GM21360 (cell line): ENCODE measurements at regions not wholly inside any gene's neighbourhood (a gene's known extent, or its start where the extent isn't known, plus 50 kb on each side); places are given as distances from the start of the nearest gene placed in this dataset.

Source experiments
- ATAC-seq: cut with Tn5 transposase; IDR thresholded peaks from one replicate; pipeline ENCODE4 v1.9.1; 2021; ENCODE audit warnings: mild to moderate bottlenecking, moderate library complexity; ENCODE audit not compliant: unreplicated experiment

DNA sequence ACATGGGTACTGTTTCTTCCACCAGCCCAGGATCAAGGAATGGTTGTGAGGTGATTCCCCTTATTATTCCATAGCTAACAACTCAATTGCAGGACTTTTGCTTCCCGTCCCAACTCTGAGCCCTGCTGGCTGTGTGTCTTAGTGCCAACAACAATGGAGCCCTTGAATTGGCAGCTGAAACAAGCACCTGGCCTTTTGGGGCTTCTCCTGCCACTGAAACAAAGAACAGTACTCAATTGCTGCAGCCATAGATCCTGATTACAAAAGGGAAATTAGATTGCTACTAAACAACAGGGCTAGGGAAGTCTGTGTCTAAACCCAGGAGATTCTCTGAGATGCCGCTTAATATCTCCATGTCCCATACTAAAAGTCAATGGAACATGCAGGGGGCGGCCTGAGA lies 61.3 kb upstream of the CARMIL1 start:
- ATAC-seq, result no peak

DNA sequence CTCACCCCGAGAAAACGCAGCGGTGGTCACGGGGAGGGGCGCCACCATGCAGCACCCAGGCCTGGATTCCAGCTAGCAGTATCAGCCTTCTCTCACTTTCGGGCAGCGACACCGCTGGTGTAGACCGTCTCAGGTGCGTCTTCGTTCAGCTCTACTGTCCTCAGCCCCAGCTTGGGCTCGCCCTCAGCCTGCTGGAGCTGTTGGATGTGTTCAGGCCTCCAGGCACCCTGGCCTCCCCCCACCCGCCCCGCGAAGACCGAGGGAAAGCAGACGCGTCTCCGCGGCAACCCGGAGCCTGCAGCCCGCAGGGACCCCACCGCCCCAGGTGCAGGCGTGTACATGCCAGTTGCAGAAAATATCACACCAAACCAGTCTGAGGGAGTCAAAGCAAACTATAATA lies 60.8 kb upstream of the CARMIL1 start:
- no peak for ATAC-seq

DNA sequence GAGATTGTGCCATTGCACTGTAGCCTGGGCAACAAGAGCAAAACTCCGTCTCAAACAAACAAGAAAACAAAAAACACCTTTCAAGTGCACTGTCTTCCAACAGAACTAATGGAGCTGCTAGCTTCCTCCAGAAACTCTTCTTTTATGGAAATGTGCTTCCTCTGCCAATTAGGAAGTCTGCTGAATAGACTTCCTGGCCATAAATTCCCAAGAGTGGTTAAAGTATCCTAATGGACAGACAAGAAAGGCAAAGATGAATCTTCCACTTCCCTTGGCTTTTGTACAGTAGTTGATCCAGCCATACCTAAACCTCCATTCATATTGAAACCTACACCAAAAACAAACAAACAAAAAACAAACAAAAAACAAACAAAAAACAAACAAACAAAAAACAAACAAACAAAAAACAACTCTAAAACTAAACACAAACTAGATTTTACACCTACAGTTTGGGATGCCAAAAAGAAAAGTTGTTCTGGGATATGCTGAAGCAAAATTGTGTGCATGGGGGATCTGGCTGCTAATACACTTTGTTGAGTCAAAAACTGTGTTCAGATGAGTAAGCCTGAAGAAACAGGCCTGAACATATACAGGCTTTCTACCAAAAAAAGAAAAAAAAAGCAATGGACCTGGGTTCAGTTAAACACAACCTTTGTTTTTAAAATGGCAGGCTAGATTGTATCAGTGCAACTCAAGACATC lies 59.8 kb upstream of the CARMIL1 start:
- no peak for ATAC-seq

DNA sequence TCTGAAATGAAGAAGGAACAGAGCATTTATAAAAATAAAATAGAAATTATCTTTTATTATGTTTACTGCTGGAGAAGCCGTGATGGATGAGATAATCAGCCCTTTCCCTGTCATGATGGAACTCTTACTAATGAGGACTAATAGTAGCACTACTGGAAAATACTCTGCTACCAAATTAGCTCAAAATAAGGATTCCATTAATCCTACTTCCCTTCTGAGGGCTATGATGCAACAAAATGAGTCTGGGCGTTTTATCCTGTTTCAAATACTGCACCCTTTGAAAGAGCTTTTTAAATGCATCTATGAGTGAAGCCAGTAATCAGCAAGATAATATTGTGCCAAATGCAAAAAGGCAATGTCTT lies 59.3 kb upstream of the CARMIL1 start:
- no peak for ATAC-seq

DNA sequence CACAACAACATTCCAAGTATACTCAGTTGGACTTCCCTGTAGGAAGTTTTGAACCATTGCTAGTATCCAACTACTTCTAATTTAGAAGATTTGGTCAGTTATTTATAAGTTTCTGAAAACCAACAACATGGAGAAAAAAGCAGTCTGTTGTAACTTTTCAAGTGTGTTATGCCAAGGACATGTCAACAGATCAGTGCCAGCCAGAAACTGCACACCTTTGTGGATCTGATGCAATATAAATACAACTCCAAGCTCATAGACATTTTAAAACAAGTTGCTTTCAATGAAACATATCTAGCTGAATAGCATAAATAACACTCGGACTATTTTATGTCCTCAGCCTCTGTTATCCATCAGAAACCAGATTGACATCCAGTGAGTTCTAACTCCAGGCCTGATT lies 58.3 kb upstream of the CARMIL1 start:
- ATAC-seq, result no peak

DNA sequence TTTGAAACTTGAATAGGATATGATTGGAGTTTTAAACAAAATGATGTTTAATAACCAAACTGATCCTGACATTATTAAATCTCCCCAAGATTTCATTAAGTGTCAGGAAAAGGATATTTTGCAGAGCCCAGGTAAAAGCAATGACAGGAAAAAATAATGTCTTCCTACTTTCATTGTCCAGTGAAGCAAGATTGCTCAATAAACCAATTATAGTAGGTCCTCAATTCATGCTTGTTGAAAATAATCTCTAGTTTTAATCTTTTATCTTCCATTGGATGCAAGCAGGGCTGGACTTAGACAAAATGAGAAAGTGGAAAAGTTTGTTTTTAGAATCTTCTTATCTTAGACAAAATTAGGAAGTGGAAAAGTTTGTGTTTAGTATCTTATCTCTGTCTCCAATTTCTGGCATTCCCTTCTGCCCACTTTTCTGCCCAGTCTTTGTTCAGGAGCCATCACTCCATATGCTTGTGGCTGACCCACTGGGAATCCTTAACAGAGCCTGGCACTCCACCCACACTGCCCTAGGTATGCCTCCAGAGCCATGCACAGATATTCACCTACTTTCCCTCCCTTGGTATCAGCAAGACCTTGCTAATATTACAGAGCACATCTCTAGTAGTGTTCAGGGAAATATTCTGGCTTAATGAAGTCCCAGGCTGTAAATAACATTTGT lies 57.0 kb upstream of the CARMIL1 start:
- ATAC-seq, result no peak

DNA sequence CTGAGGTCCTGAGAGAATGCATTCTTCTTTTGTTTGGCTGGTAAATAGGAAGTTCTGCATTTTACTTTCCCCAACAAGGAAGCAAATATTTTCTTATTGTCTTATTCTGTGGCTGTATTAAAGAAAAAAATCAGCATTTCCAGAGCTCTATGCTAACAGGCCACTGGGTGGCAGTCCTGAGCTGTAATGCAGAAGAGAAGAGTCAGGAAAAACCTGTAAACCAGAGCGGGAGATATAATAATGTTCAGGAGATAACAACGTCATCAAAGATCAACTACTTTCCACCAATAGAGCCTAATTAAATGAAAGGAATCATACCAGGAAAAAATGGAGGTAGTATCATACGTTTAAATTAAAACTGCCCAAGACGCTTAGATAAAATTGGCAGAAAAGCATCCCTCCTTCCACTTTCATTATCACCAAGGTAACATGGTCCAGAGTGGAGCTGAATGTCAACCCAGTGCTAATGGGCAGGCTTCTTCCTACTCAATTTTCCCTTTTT lies 55.6 kb upstream of the CARMIL1 start:
- ATAC-seq, result no peak

DNA sequence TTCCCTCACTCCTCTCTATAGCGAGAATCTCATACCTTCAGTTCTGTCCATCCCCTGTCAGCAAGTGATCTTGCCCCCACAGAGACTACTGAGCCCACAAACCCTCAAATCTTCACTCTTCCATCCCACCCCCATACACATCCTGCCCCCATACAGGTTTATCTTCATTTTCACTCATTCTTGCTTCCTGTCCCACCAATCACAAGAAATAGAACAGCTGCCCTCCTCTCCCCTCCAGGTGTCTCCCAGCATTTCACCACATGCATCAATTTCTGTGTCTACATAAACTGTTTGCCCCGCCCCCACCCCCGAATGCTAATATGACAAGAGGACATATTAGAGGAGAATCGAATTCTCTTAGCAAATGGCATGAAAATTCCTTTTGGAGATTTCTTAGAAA lies 54.9 kb upstream of the CARMIL1 start:
- no peak for ATAC-seq

DNA sequence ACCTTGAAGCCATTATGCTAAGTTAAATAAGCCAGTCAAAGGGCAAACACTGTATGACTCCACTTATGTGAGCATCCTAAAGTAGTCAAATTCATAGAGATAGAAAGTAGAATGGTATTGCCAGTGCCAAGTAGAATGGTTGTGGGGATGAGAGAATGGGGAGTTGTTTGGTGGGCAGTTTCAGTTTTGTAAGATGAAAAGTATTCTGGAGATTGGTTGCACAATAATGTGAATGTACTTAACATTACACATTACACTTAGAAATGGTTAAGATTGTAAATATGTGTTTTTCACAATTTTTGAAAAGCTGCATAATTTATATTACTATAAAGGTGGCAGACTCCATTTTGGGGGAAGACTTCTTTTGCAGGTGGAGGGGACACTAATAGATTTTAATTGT lies 51.3 kb upstream of the CARMIL1 start:
- no peak for ATAC-seq
